ENCODE measurements at regions not wholly inside any gene's neighbourhood (a gene's known extent, or its start where the extent isn't known, plus 50 kb on each side); places are given as distances from the start of the nearest gene placed in this dataset.

DNA sequence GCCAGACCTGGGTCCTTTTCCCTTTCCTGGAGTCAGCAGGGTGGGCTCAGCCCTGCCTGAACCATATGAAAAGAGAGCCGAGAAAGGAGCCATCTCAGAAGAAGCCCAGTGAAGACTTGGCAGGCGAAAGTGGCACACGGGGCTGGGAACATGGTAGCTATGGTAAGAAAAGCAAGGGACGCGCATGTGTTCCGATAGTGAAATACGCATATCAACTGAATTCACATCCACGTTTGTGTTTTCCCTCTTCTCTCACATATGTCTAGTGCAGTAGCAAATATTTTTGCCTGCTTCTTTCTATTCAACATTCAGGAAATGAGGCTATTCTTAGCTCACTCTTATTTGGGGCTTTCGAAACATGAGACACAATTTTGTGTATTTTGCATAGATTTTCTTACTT, 54.1 kb upstream of the PEG3 start:
- TF ChIP-seq, protein P1, sequence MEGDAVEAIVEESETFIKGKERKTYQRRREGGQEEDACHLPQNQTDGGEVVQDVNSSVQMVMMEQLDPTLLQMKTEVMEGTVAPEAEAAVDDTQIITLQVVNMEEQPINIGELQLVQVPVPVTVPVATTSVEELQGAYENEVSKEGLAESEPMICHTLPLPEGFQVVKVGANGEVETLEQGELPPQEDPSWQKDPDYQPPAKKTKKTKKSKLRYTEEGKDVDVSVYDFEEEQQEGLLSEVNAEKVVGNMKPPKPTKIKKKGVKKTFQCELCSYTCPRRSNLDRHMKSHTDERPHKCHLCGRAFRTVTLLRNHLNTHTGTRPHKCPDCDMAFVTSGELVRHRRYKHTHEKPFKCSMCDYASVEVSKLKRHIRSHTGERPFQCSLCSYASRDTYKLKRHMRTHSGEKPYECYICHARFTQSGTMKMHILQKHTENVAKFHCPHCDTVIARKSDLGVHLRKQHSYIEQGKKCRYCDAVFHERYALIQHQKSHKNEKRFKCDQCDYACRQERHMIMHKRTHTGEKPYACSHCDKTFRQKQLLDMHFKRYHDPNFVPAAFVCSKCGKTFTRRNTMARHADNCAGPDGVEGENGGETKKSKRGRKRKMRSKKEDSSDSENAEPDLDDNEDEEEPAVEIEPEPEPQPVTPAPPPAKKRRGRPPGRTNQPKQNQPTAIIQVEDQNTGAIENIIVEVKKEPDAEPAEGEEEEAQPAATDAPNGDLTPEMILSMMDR (conservative IDR thresholded peaks at IDR 0.05 in 1 of 2, IDR thresholded peaks at IDR 0.05 in 1 of 2; ENCODE audit: extremely low read depth in 1 of 2, insufficient read depth in 1 of 2, low read depth in 1 of 2, low read length in 2 of 2), result no peak
- no peak for TF ChIP-seq EZH2 (IDR thresholded peaks at IDR 0.05; ENCODE audit: borderline replicate concordance, low read length)
